NCI-H774 (cell line): ENCODE measurements at regions not wholly inside any gene's neighbourhood (a gene's known extent, or its start where the extent isn't known, plus 50 kb on each side); places are given as distances from the start of the nearest gene placed in this dataset.

Source experiments
- DNase-seq: peaks from one replicate; lab custom pipeline; 2025; lab: John Stamatoyannopoulos, UW

GRCh38 chr16:79833559-79833958 is 233.0 kb upstream of the MAF start:
- no peak for DNase-seq

GRCh38 chr16:79826732-79827475 is 226.4 kb upstream of the MAF start:
- no peak for DNase-seq

- DNase-seq: no peak
These were observed 224.5 kb upstream of the MAF start for GRCh38 chr16:79825002-79825401.

GRCh38 chr16:79823639-79824038 is 223.1 kb upstream of the MAF start:
- DNase-seq: no peak

GRCh38 chr16:79821911-79822310 is 221.4 kb upstream of the MAF start:
- no peak for DNase-seq

GRCh38 chr16:79816081-79816497 is 215.6 kb upstream of the MAF start:
- DNase-seq: no peak

- DNase-seq: no peak
These were observed 214.5 kb upstream of the MAF start for GRCh38 chr16:79815049-79815448.

- no peak for DNase-seq
These were observed 213.6 kb upstream of the MAF start for GRCh38 chr16:79814124-79814523.

- no peak for DNase-seq
These were observed 211.0 kb upstream of the MAF start for GRCh38 chr16:79811541-79811940.

- no peak for DNase-seq
These were observed 210.1 kb upstream of the MAF start for GRCh38 chr16:79810449-79811189.

- DNase-seq: no peak
These were observed 208.8 kb upstream of the MAF start for GRCh38 chr16:79809376-79809775.

- DNase-seq: no peak
These were observed 208.2 kb upstream of the MAF start for GRCh38 chr16:79808731-79809130.

- no peak for DNase-seq
These were observed 206.2 kb upstream of the MAF start for GRCh38 chr16:79806757-79807156.

- DNase-seq: no peak
These were observed 205.1 kb upstream of the MAF start for GRCh38 chr16:79805621-79806020.

GRCh38 chr16:79801646-79802045 is 201.1 kb upstream of the MAF start:
- DNase-seq: no peak

GRCh38 chr16:79800016-79800608 is 199.6 kb upstream of the MAF start:
- DNase-seq: no peak

GRCh38 chr16:79798416-79799053 is 198.0 kb upstream of the MAF start:
- no peak for DNase-seq

GRCh38 chr16:79797486-79797885 is 196.9 kb upstream of the MAF start:
- no peak for DNase-seq

- DNase-seq: no peak
These were observed 195.0 kb upstream of the MAF start for GRCh38 chr16:79795556-79795955.

- no peak for DNase-seq
These were observed 194.4 kb upstream of the MAF start for GRCh38 chr16:79794941-79795340.

GRCh38 chr16:79792664-79793351 is 192.3 kb upstream of the MAF start:
- no peak for DNase-seq

- no peak for DNase-seq
These were observed 191.5 kb upstream of the MAF start for GRCh38 chr16:79792076-79792475.
